WTC11 (cell line): ENCODE measurements at regions not wholly inside any gene's neighbourhood (a gene's known extent, or its start where the extent isn't known, plus 50 kb on each side); places are given as distances from the start of the nearest gene placed in this dataset.

Experiments used
- ATAC-seq: fragments of 200-7000 bp; cut with Tn5 transposase; 2 replicates; pipeline ENCODE4 v1.10.0; 2021; ENCODE audit warnings: mild to moderate bottlenecking, moderate library complexity
- CTCF ChIA-PET: fragments of 300-600 bp; sonication (Branson Sonifier 250); formaldehyde crosslinking; loops from one replicate; lab custom pipeline; 2021; ENCODE audit warnings: antibody characterized with exemption; lab: Charles Lee
- POLR2A ChIA-PET: fragments of 350-600 bp; sonication (Branson Sonifier 250); formaldehyde crosslinking; loops from one replicate; lab custom pipeline; 2021; ENCODE audit warnings: antibody characterized with exemption; lab: Charles Lee
- DNase-seq: peaks from one replicate; pipeline ENCODE4 v3.0.0; 2021; ENCODE audit warnings: low spot score
- H3K27ac Mint-ChIP-seq: 2 replicates; pipeline ENCODE4 v1.8.0; 2021; ENCODE audit warnings: mixed read lengths
- H3K27me3 Mint-ChIP-seq: 2 replicates; pipeline ENCODE4 v1.8.0; 2021; ENCODE audit warnings: low read depth, mild to moderate bottlenecking, moderate library complexity, mixed read lengths
- H3K36me3 Mint-ChIP-seq: 2 replicates; pipeline ENCODE4 v1.8.0; 2021; ENCODE audit warnings: mixed read lengths
- H3K4me1 Mint-ChIP-seq: 2 replicates; pipeline ENCODE4 v1.8.0; 2022; ENCODE audit warnings: mixed read lengths
- H3K4me3 Mint-ChIP-seq: 2 replicates; pipeline ENCODE4 v1.8.0; 2021; ENCODE audit warnings: mild to moderate bottlenecking, moderate library complexity, mixed read lengths
- H3K9me3 Mint-ChIP-seq: 2 replicates; pipeline ENCODE4 v1.8.0; 2021; ENCODE audit warnings: mixed read lengths
- ARID4B ChIP-seq: sonication (generic); formaldehyde crosslinking; IDR thresholded peaks from 2 replicates; pipeline ENCODE4 v1.8.0; 2023; ENCODE audit warnings: missing genetic modification reagents, mild to moderate bottlenecking, borderline replicate concordance
- ATF3 ChIP-seq: sonication (generic); formaldehyde crosslinking; conservative IDR thresholded peaks from 2 replicates; pipeline ENCODE4 v1.8.1; 2022; ENCODE audit warnings: mild to moderate bottlenecking, missing genetic modification reagents
- CREM ChIP-seq: sonication (generic); formaldehyde crosslinking; IDR thresholded peaks from 2 replicates; pipeline ENCODE4 v1.8.1; 2022; ENCODE audit warnings: mild to moderate bottlenecking, missing genetic modification reagents, moderate library complexity
- CTCF ChIP-seq: fragments of 200-600 bp; IDR thresholded peaks from 2 replicates; pipeline ENCODE4 v1.8.0; 2022; ENCODE audit warnings: antibody characterized with exemption
- FOXJ3 ChIP-seq: sonication (generic); formaldehyde crosslinking; IDR thresholded peaks from 2 replicates; pipeline ENCODE4 v1.9.0; 2021; ENCODE audit warnings: missing genetic modification reagents, mild to moderate bottlenecking, borderline replicate concordance
- IRF2 ChIP-seq: sonication (generic); formaldehyde crosslinking; IDR thresholded peaks from 2 replicates; pipeline ENCODE4 v1.8.0; 2022; ENCODE audit warnings: low read depth, missing genetic modification reagents, borderline replicate concordance
- JUN ChIP-seq: sonication (generic); formaldehyde crosslinking; IDR thresholded peaks from 2 replicates; pipeline ENCODE4 v1.8.0; 2023; ENCODE audit warnings: mild to moderate bottlenecking, missing genetic modification reagents
- NR3C1 ChIP-seq: sonication (generic); formaldehyde crosslinking; conservative IDR thresholded peaks from 2 replicates; pipeline ENCODE4 v1.8.1; 2023; ENCODE audit warnings: low read depth, mild to moderate bottlenecking, missing genetic modification reagents
- PRRX2 ChIP-seq: fragments of 250-450 bp; sonication (Bioruptor Pico); IDR thresholded peaks from 2 replicates; pipeline ENCODE4 v1.8.0; 2021; ENCODE audit warnings: mild to moderate bottlenecking
- RELA ChIP-seq: sonication (generic); formaldehyde crosslinking; IDR thresholded peaks from 2 replicates; pipeline ENCODE4 v1.8.1; 2022; ENCODE audit warnings: missing genetic modification reagents, mild to moderate bottlenecking, borderline replicate concordance
- SMAD3 ChIP-seq: sonication (generic); formaldehyde crosslinking; IDR thresholded peaks from 2 replicates; pipeline ENCODE4 v1.8.0; 2022; ENCODE audit warnings: missing genetic modification reagents, mild to moderate bottlenecking, borderline replicate concordance
- STAT6 ChIP-seq: sonication (generic); formaldehyde crosslinking; conservative IDR thresholded peaks from 2 replicates; pipeline ENCODE4 v1.8.1; 2023; ENCODE audit warnings: mild to moderate bottlenecking, low read depth, missing genetic modification reagents, moderate library complexity
- TP53 ChIP-seq: sonication (generic); formaldehyde crosslinking; IDR thresholded peaks from 2 replicates; pipeline ENCODE4 v1.8.1; 2023; ENCODE audit warnings: mild to moderate bottlenecking, missing genetic modification reagents
- USF1 ChIP-seq: sonication (generic); formaldehyde crosslinking; IDR thresholded peaks from 2 replicates; pipeline ENCODE4 v1.8.0; 2022; ENCODE audit warnings: mild to moderate bottlenecking, missing genetic modification reagents
- ZBTB21 ChIP-seq: sonication (generic); formaldehyde crosslinking; IDR thresholded peaks from 2 replicates; pipeline ENCODE4 v1.8.1; 2023; ENCODE audit warnings: mild to moderate bottlenecking, missing genetic modification reagents, borderline replicate concordance
- ZBTB43 ChIP-seq: sonication (generic); formaldehyde crosslinking; IDR thresholded peaks from 2 replicates; pipeline ENCODE4 v1.8.1; 2023; ENCODE audit warnings: mild to moderate bottlenecking, missing genetic modification reagents
- ZNF138 ChIP-seq: sonication (generic); formaldehyde crosslinking; conservative IDR thresholded peaks from 2 replicates; pipeline ENCODE4 v1.8.1; 2022; ENCODE audit warnings: mild to moderate bottlenecking, moderate library complexity, missing genetic modification reagents
- ZNF317 ChIP-seq: sonication (generic); formaldehyde crosslinking; IDR thresholded peaks from 2 replicates; pipeline ENCODE4 v1.8.1; 2023; ENCODE audit warnings: low read depth, mild to moderate bottlenecking, moderate library complexity, missing genetic modification reagents, borderline replicate concordance
- ZNF416 ChIP-seq: fragments of 250-450 bp; sonication (Bioruptor Pico); IDR thresholded peaks from 2 replicates; pipeline ENCODE4 v1.9.0; 2021; ENCODE audit warnings: mild to moderate bottlenecking, inconsistent platforms
- ZNF512 ChIP-seq: sonication (generic); formaldehyde crosslinking; IDR thresholded peaks from 2 replicates; pipeline ENCODE4 v1.8.1; 2022; ENCODE audit warnings: missing genetic modification reagents, borderline replicate concordance
- ZSCAN18 ChIP-seq: fragments of 250-450 bp; sonication (Bioruptor Pico); IDR thresholded peaks from 2 replicates; pipeline ENCODE4 v2.1.2; 2022; ENCODE audit warnings: mild to moderate bottlenecking, moderate library complexity

GRCh38 chr14:51573607-51574006 lies 78.1 kb upstream of the FRMD6 start:
- TF ChIP-seq ZBTB21 (CRISPR knock-in tag): no peak
- no peak for TF ChIP-seq ATF3 (CRISPR knock-in tag)
- TF ChIP-seq ZNF416: no peak
- TF ChIP-seq ZNF138: no peak
- DNase-seq (no peak), ATAC-seq (no peak)
- no peak overlapping the region for H3K27ac Mint-ChIP-seq
- no peak overlapping the region for H3K4me3 Mint-ChIP-seq
- ChIA-PET POLR2A (no interaction called here), CTCF (no interaction called here)
- H3K27me3 Mint-ChIP-seq: no peaks in the 10 kb centered on the region
- peaks cover 16% of the 10 kb centered on the region for H3K4me1 Mint-ChIP-seq
- H3K36me3 Mint-ChIP-seq: no peaks in the 10 kb centered on the region
- H3K9me3 Mint-ChIP-seq: peaks cover 5% of the 10 kb centered on the region; the same call in 1 of the 2 replicates

- no peak for DNase-seq
- Mint-ChIP-seq H3K4me1 (peaks cover 16% of the 10 kb centered on the region), H3K4me3 (no peak overlapping the region), H3K27ac (no peak overlapping the region)
- POLR2A ChIA-PET: no interaction called here
- no peak for TF ChIP-seq SMAD3 (CRISPR knock-in tag)
- no peak for TF ChIP-seq ZNF317 (CRISPR knock-in tag)
- TF ChIP-seq PRRX2 (CRISPR knock-in tag): no peak
- no peak for TF ChIP-seq STAT6 (CRISPR knock-in tag)
- TF ChIP-seq CREM: no peak
- TF ChIP-seq CTCF: no peak
- no peak for TF ChIP-seq USF1 (CRISPR knock-in tag)
- TF ChIP-seq ZBTB43 (CRISPR knock-in tag): no peak
- no peak for TF ChIP-seq JUN (CRISPR knock-in tag)
- no peak for TF ChIP-seq ZSCAN18 (CRISPR knock-in tag)
- no peak for TF ChIP-seq ZBTB21 (CRISPR knock-in tag)
- no peak for TF ChIP-seq FOXJ3 (CRISPR knock-in tag)
- TF ChIP-seq NR3C1 (CRISPR knock-in tag): no peak
- TF ChIP-seq RELA (CRISPR knock-in tag): no peak
- no peak for TF ChIP-seq IRF2 (CRISPR knock-in tag)
- TF ChIP-seq ZNF512 (CRISPR knock-in tag): no peak
- TF ChIP-seq TP53 (CRISPR knock-in tag): no peak
- TF ChIP-seq ARID4B (CRISPR knock-in tag): no peak
- TF ChIP-seq, all 79 proteins: peak for 0
- Mint-ChIP-seq H3K27me3 (no peaks in the 10 kb centered on the region), H3K36me3 (no peaks in the 10 kb centered on the region), H3K9me3 (peaks cover 5% of the 10 kb centered on the region; the same call in 1 of the 2 replicates)
- CTCF ChIA-PET: interaction anchor here (0.9 kb wide), 1 partner anchor 204 kb away, joined by 5 read pairs; no protein-coding TSS in a partner anchor
- ATAC-seq: no peak
These were observed 77.7 kb upstream of the FRMD6 start for GRCh38 chr14:51574009-51574408.
